ENCODE measurements at regions not wholly inside any gene's neighbourhood (a gene's known extent, or its start where the extent isn't known, plus 50 kb on each side); places are given as distances from the start of the nearest gene placed in this dataset.

GRCh38 chr9:108663422-108663821 is 192.4 kb downstream of the ACTL7B start:
- Histone ChIP-seq H3K4me1 (ENCODE audit: insufficient read depth, low read length) (no peaks in the 10 kb centered on the region), H3K36me3 (ENCODE audit: insufficient read depth, low read length) (no peaks in the 10 kb centered on the region), H3K27me3 (ENCODE audit: control insufficient read depth in 1 of 2, insufficient read depth in 2 of 2, low read length in 2 of 2) (no peaks in the 10 kb centered on the region), H3K9ac (ENCODE audit: low read length) (no peak overlapping the region), H3K9me3 (ENCODE audit: low read length) (no peaks in the 10 kb centered on the region), H3K27ac (ENCODE audit: low read depth, low read length) (no peak overlapping the region), H3K4me3 (ENCODE audit: low read depth in 1 of 2, low read length in 2 of 2) (no peak overlapping the region)

GRCh38 chr9:108662956-108663355 is 192.8 kb downstream of the ACTL7B start:
- Histone ChIP-seq H3K27me3 (ENCODE audit: control insufficient read depth in 1 of 2, insufficient read depth in 2 of 2, low read length in 2 of 2) (no peaks in the 10 kb centered on the region), H3K36me3 (ENCODE audit: insufficient read depth, low read length) (no peaks in the 10 kb centered on the region), H3K4me1 (ENCODE audit: insufficient read depth, low read length) (no peaks in the 10 kb centered on the region), H3K27ac (ENCODE audit: low read depth, low read length) (no peak overlapping the region), H3K9me3 (ENCODE audit: low read length) (no peaks in the 10 kb centered on the region), H3K4me3 (ENCODE audit: low read depth in 1 of 2, low read length in 2 of 2) (no peak overlapping the region), H3K9ac (ENCODE audit: low read length) (no peak overlapping the region)

DNA sequence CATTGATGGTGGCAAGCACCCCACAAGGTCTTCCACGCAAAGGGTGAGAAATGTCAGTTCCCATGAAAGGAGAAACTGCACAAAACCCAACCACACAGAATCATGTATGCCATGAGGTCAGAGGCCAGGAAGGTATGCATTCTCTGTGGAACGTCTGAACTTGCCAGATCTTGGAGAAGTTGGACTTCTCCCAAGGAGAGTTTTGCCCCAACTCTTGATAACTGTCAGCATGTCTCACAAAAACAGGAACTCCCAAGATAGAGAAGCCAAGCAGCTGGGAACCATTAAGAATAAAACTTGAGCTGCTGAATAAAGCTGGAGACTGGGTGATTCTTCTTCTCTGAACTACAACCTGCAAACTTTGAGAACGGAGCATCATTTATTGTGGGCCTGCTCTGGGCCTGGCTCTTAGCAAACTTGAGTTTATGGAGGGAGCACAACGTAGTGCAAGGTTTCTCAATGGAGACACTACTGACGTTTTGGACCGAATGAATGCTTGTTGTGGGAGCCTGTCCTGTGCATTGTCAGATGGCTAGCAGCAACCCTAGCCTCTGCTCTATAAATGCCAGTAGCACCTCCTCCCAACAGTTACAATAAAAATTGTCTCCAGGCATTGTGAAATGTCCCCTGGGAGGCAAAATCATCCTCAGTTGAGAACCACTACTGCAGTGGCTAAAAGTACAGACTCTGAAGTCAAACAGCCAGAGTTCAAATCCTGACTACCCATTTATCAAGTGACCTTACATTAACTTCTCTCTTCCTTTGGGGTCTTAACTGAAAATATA is 193.5 kb downstream of the ACTL7B start:
- Histone ChIP-seq H3K27ac (ENCODE audit: low read depth, low read length) (no peak overlapping the region), H3K36me3 (ENCODE audit: insufficient read depth, low read length) (no peaks in the 10 kb centered on the region), H3K27me3 (ENCODE audit: control insufficient read depth in 1 of 2, insufficient read depth in 2 of 2, low read length in 2 of 2) (no peaks in the 10 kb centered on the region), H3K4me1 (ENCODE audit: insufficient read depth, low read length) (no peaks in the 10 kb centered on the region), H3K4me3 (ENCODE audit: low read depth in 1 of 2, low read length in 2 of 2) (no peak overlapping the region), H3K9ac (ENCODE audit: low read length) (no peak overlapping the region), H3K9me3 (ENCODE audit: low read length) (no peaks in the 10 kb centered on the region)

- Histone ChIP-seq H3K36me3 (ENCODE audit: insufficient read depth, low read length) (no peaks in the 10 kb centered on the region), H3K4me1 (ENCODE audit: insufficient read depth, low read length) (no peaks in the 10 kb centered on the region), H3K27ac (ENCODE audit: low read depth, low read length) (no peak overlapping the region), H3K27me3 (ENCODE audit: control insufficient read depth in 1 of 2, insufficient read depth in 2 of 2, low read length in 2 of 2) (no peaks in the 10 kb centered on the region), H3K4me3 (ENCODE audit: low read depth in 1 of 2, low read length in 2 of 2) (no peak overlapping the region), H3K9ac (ENCODE audit: low read length) (no peak overlapping the region), H3K9me3 (ENCODE audit: low read length) (no peaks in the 10 kb centered on the region)
These were observed 199.2 kb downstream of the ACTL7B start for GRCh38 chr9:108656566-108656965.

GRCh38 chr9:108655818-108656217 is 200.0 kb downstream of the ACTL7B start:
- H3K9ac ChIP-seq (ENCODE audit: low read length) = no peak overlapping the region
- H3K27ac ChIP-seq (ENCODE audit: low read depth, low read length) = no peak overlapping the region
- no peaks in the 10 kb centered on the region for H3K9me3 ChIP-seq (ENCODE audit: low read length)
- H3K27me3 ChIP-seq (ENCODE audit: control insufficient read depth in 1 of 2, insufficient read depth in 2 of 2, low read length in 2 of 2) = no peaks in the 10 kb centered on the region
- H3K4me1 ChIP-seq (ENCODE audit: insufficient read depth, low read length) = no peaks in the 10 kb centered on the region
- no peaks in the 10 kb centered on the region for H3K36me3 ChIP-seq (ENCODE audit: insufficient read depth, low read length)
- no peak overlapping the region for H3K4me3 ChIP-seq (ENCODE audit: low read depth in 1 of 2, low read length in 2 of 2)

DNA sequence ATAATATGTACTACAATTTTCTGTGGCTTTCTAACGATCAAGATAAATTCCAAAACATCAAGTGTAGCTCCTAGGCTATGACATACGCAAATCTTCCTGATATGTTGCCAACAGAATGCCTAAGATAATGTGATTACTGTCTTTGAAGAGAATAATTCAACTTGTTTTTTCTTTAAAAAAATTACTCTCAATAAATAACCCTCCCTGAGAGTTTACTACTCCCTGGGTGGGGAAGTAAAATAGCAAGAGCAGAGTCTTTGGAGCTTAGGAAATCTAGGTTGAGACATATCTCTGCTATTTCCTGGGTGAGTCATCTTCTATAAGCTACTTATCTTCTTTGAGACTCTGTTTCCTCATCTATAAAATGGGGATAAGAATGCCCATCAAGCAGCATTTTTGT is 201.2 kb downstream of the ACTL7B start:
- H3K27ac ChIP-seq (ENCODE audit: low read depth, low read length) = no peak overlapping the region
- H3K4me1 ChIP-seq (ENCODE audit: insufficient read depth, low read length) = no peaks in the 10 kb centered on the region
- no peaks in the 10 kb centered on the region for H3K36me3 ChIP-seq (ENCODE audit: insufficient read depth, low read length)
- no peak overlapping the region for H3K9ac ChIP-seq (ENCODE audit: low read length)
- no peaks in the 10 kb centered on the region for H3K9me3 ChIP-seq (ENCODE audit: low read length)
- H3K4me3 ChIP-seq (ENCODE audit: low read depth in 1 of 2, low read length in 2 of 2) = no peak overlapping the region
- H3K27me3 ChIP-seq (ENCODE audit: control insufficient read depth in 1 of 2, insufficient read depth in 2 of 2, low read length in 2 of 2) = no peaks in the 10 kb centered on the region

- Histone ChIP-seq H3K36me3 (ENCODE audit: insufficient read depth, low read length) (no peaks in the 10 kb centered on the region), H3K4me1 (ENCODE audit: insufficient read depth, low read length) (no peaks in the 10 kb centered on the region), H3K4me3 (ENCODE audit: low read depth in 1 of 2, low read length in 2 of 2) (no peak overlapping the region), H3K9me3 (ENCODE audit: low read length) (no peaks in the 10 kb centered on the region), H3K27ac (ENCODE audit: low read depth, low read length) (no peak overlapping the region), H3K9ac (ENCODE audit: low read length) (no peak overlapping the region), H3K27me3 (ENCODE audit: control insufficient read depth in 1 of 2, insufficient read depth in 2 of 2, low read length in 2 of 2) (no peaks in the 10 kb centered on the region)
These were observed 202.9 kb downstream of the ACTL7B start for GRCh38 chr9:108652851-108653250.

- no peaks in the 10 kb centered on the region for H3K9me3 ChIP-seq (ENCODE audit: low read length)
- no peaks in the 10 kb centered on the region for H3K4me1 ChIP-seq (ENCODE audit: insufficient read depth, low read length)
- no peaks in the 10 kb centered on the region for H3K27me3 ChIP-seq (ENCODE audit: control insufficient read depth in 1 of 2, insufficient read depth in 2 of 2, low read length in 2 of 2)
- no peak overlapping the region for H3K9ac ChIP-seq (ENCODE audit: low read length)
- no peak overlapping the region for H3K27ac ChIP-seq (ENCODE audit: low read depth, low read length)
- no peak overlapping the region for H3K4me3 ChIP-seq (ENCODE audit: low read depth in 1 of 2, low read length in 2 of 2)
- H3K36me3 ChIP-seq (ENCODE audit: insufficient read depth, low read length) = no peaks in the 10 kb centered on the region
These were observed 205.0 kb downstream of the ACTL7B start for GRCh38 chr9:108650826-108651225.

DNA sequence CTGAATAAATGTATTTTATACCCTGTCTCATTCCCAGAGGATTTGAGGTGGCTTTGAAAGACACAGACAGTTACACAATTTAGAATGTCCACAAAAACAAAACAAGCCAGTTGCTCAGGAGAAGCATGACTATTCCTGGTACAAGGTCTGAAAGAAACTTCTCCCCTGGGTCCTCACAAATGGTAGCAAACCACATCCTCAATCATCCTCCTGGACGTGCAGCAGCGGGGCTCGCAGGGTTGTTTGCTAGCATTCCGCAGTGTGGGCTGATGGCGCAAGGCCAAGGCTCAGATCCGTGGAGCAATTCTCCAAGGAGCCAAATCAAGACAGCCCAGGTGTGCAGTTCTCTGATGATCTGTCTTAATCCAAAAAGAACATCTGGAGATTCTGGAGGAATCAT is 210.3 kb downstream of the ACTL7B start:
- Histone ChIP-seq H3K9me3 (ENCODE audit: low read length) (no peaks in the 10 kb centered on the region), H3K4me1 (ENCODE audit: insufficient read depth, low read length) (no peaks in the 10 kb centered on the region), H3K27me3 (ENCODE audit: control insufficient read depth in 1 of 2, insufficient read depth in 2 of 2, low read length in 2 of 2) (no peaks in the 10 kb centered on the region), H3K27ac (ENCODE audit: low read depth, low read length) (no peak overlapping the region), H3K9ac (ENCODE audit: low read length) (no peak overlapping the region), H3K36me3 (ENCODE audit: insufficient read depth, low read length) (no peaks in the 10 kb centered on the region), H3K4me3 (ENCODE audit: low read depth in 1 of 2, low read length in 2 of 2) (no peak overlapping the region)

- Histone ChIP-seq H3K9ac (ENCODE audit: low read length) (no peak overlapping the region), H3K27ac (ENCODE audit: low read depth, low read length) (no peak overlapping the region), H3K4me1 (ENCODE audit: insufficient read depth, low read length) (no peaks in the 10 kb centered on the region), H3K9me3 (ENCODE audit: low read length) (no peaks in the 10 kb centered on the region), H3K4me3 (ENCODE audit: low read depth in 1 of 2, low read length in 2 of 2) (no peak overlapping the region), H3K27me3 (ENCODE audit: control insufficient read depth in 1 of 2, insufficient read depth in 2 of 2, low read length in 2 of 2) (no peaks in the 10 kb centered on the region), H3K36me3 (ENCODE audit: insufficient read depth, low read length) (no peaks in the 10 kb centered on the region)
These were observed 211.9 kb downstream of the ACTL7B start for GRCh38 chr9:108643731-108644510.

GRCh38 chr9:108642871-108643270 is 212.9 kb downstream of the ACTL7B start:
- H3K27ac ChIP-seq (ENCODE audit: low read depth, low read length) = no peak overlapping the region
- no peaks in the 10 kb centered on the region for H3K27me3 ChIP-seq (ENCODE audit: control insufficient read depth in 1 of 2, insufficient read depth in 2 of 2, low read length in 2 of 2)
- no peaks in the 10 kb centered on the region for H3K4me1 ChIP-seq (ENCODE audit: insufficient read depth, low read length)
- H3K4me3 ChIP-seq (ENCODE audit: low read depth in 1 of 2, low read length in 2 of 2) = no peak overlapping the region
- no peak overlapping the region for H3K9ac ChIP-seq (ENCODE audit: low read length)
- no peaks in the 10 kb centered on the region for H3K36me3 ChIP-seq (ENCODE audit: insufficient read depth, low read length)
- H3K9me3 ChIP-seq (ENCODE audit: low read length) = no peaks in the 10 kb centered on the region

DNA sequence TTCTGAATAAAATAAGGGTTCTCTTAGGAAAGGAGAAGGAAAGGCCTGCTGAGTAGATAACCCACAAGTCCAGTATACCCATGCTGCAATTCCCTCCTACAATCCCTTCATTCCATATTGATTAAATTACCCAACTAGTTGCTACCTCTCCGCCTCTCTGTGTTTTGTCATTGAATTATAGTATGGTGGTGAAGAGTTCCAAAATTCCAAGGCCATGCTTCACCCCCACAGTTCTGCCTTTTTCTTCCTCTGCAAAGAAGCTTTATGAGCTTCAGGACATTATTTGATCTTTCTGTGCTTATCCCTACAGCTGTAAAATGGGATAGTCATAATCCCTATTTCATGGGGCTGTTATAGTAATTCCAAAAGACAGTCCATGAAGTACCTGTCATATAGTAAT is 215.6 kb downstream of the ACTL7B start:
- H3K27ac ChIP-seq (ENCODE audit: low read depth, low read length) = no peak overlapping the region
- H3K9ac ChIP-seq (ENCODE audit: low read length) = no peak overlapping the region

More for the DNA sequence above, 215.6 kb downstream of the ACTL7B start:
- no peaks in the 10 kb centered on the region for H3K4me1 ChIP-seq (ENCODE audit: insufficient read depth, low read length)
- H3K9me3 ChIP-seq (ENCODE audit: low read length) = no peaks in the 10 kb centered on the region
- no peaks in the 10 kb centered on the region for H3K36me3 ChIP-seq (ENCODE audit: insufficient read depth, low read length)
- no peaks in the 10 kb centered on the region for H3K27me3 ChIP-seq (ENCODE audit: control insufficient read depth in 1 of 2, insufficient read depth in 2 of 2, low read length in 2 of 2)
- H3K4me3 ChIP-seq (ENCODE audit: low read depth in 1 of 2, low read length in 2 of 2) = no peak overlapping the region

Measured in muscle layer of colon (tissue), 2 donors.